ENCODE measurements at regions not wholly inside any gene's neighbourhood (a gene's known extent, or its start where the extent isn't known, plus 50 kb on each side); places are given as distances from the start of the nearest gene placed in this dataset.

GRCh38 chr11:33410086-33410765 lies 153.0 kb downstream of the HIPK3 start:
- no peak overlapping the region for H3K27ac ChIP-seq
- H3K9me3 ChIP-seq = no peaks in the 10 kb centered on the region
- no peaks in the 10 kb centered on the region for H3K36me3 ChIP-seq
- TF ChIP-seq CTCF (IDR thresholded peaks at IDR 0.05) (no peak), POLR2A (IDR thresholded peaks at IDR 0.05) (no peak)
- no peak for DNase-seq
- H3K27me3 ChIP-seq = no peaks in the 10 kb centered on the region
- no peaks in the 10 kb centered on the region for H3K4me1 ChIP-seq
- no peak overlapping the region for H3K4me3 ChIP-seq

Small RNA genes in the stretch of these regions (small RNA-seq; reads per million reads assigned to genes)
- gene AL133399.1 = 0 reads per million in 2 donors
